LNCaP clone FGC (cell line): ENCODE measurements at regions not wholly inside any gene's neighbourhood (a gene's known extent, or its start where the extent isn't known, plus 50 kb on each side); places are given as distances from the start of the nearest gene placed in this dataset.

Source experiments
- DNase-seq: peaks from one replicate; pipeline ENCODE4 v3.0.0-alpha.2; 2011; ENCODE audit warnings: low read depth
- H3K4me3 ChIP-seq: 2 replicates; pipeline ENCODE4 v1.5.1; 2011; ENCODE audit warnings: mild to moderate bottlenecking, low read depth, low read length, control low read depth
- CTCF ChIP-seq: IDR thresholded peaks from 2 replicates; pipeline ENCODE4 v1.5.1; 2012; ENCODE audit warnings: mild to moderate bottlenecking; ENCODE audit not compliant: control insufficient read depth, insufficient read depth; ENCODE audit errors: extremely low read depth

DNA sequence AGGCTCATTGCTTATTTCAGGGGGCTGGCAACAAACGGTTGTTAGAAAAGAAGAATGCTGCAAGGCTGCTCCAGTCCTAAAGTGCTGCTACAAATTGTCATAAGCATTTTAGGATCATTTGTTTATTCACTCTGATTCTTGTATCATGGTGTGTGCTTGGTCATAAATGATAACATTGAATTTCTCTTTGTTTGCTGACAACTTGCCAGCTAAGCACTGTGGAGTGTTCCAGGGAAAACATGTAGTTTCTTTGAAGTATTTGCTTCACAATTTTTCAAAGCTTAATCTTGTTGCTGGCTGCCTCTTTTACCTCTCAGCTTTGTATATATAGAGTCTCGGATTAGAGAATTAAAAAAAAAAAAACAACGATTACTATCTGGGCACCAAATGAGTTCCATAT, 263.0 kb downstream of the PHF14 start:
- no peak for TF ChIP-seq CTCF
- no peak for DNase-seq
- H3K4me3 ChIP-seq, result no peak overlapping the region

DNA sequence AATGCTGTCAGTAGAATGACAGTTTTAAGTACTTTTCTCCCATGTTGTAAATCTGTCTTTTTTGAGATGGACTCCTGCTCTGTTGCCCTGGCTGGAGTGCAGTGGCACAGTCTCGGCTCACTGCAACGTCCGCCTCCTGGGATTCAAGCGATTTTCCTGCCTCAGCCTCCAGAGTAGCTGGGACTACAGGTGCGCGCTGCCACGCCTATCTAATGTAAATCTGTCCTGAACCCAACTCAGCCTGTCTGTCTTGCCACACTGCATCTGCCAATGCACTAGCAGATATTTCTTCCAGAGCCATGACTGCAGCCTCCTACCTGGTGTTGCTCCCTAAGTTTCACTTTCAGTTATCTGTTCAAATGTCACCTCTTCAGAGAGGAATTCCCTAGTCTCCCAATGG, 264.1 kb downstream of the PHF14 start:
- H3K4me3 ChIP-seq, result peak overlapping the region; percentile 11
- DNase-seq, result no peak
- no peak for TF ChIP-seq CTCF

DNA sequence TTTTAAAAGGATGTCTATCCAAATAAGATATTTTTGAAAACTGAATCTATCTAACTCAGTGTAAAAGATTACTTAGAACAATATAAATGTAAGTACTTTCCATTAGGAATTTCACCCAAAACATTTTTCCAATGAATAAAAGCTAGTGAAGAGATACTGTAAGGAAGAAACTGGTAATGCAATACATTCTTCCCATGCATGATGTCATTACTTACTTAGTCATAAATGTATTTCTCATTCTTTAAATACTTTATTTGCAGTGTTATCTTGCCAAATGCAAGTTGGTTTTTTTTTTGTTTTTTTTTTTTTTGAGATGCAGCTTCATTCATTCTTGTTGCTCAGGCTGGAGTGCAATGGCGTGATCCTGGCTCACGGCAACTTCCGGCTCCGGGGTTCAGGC, 265.6 kb downstream of the PHF14 start:
- no peak for DNase-seq
- H3K4me3 ChIP-seq, result no peak overlapping the region
- no peak for TF ChIP-seq CTCF

DNA sequence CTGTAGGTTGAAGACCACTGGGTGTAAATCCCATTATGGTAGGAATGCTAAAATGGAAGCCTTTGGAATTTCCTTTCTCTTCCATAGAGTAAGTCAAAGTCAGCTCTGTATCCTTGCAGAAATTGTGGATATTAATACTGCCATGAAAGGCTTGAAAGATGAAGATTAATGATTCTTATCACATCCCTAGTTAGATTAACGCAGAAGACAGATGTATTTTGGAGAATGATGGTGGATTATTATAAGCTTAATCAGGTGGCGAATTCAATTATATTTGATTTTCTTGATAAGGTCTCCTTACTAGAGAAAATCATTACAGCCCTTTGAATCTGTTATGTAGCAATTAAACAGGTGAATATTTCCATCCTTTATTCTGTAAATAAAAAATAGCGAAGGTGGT, 270.1 kb downstream of the PHF14 start:
- TF ChIP-seq CTCF, result no peak
- DNase-seq, result no peak
- H3K4me3 ChIP-seq, result no peak overlapping the region

GRCh38 chr7:11244149-11244548, 270.5 kb downstream of the PHF14 start:
- DNase-seq, result no peak
- TF ChIP-seq CTCF, result no peak

GRCh38 chr7:11247545-11247944, 273.9 kb downstream of the PHF14 start:
- no peak for TF ChIP-seq CTCF
- no peak overlapping the region for H3K4me3 ChIP-seq
- no peak for DNase-seq

More at GRCh38 chr7:11244149-11244548, 270.5 kb downstream of the PHF14 start:
- no peak overlapping the region for H3K4me3 ChIP-seq

- no peak overlapping the region for H3K4me3 ChIP-seq
- no peak for TF ChIP-seq CTCF
- DNase-seq, result no peak
Observed at GRCh38 chr7:11251436-11251835, 277.8 kb downstream of the PHF14 start.
